ENCODE measurements at regions not wholly inside any gene's neighbourhood (a gene's known extent, or its start where the extent isn't known, plus 50 kb on each side); places are given as distances from the start of the nearest gene placed in this dataset.

DNA sequence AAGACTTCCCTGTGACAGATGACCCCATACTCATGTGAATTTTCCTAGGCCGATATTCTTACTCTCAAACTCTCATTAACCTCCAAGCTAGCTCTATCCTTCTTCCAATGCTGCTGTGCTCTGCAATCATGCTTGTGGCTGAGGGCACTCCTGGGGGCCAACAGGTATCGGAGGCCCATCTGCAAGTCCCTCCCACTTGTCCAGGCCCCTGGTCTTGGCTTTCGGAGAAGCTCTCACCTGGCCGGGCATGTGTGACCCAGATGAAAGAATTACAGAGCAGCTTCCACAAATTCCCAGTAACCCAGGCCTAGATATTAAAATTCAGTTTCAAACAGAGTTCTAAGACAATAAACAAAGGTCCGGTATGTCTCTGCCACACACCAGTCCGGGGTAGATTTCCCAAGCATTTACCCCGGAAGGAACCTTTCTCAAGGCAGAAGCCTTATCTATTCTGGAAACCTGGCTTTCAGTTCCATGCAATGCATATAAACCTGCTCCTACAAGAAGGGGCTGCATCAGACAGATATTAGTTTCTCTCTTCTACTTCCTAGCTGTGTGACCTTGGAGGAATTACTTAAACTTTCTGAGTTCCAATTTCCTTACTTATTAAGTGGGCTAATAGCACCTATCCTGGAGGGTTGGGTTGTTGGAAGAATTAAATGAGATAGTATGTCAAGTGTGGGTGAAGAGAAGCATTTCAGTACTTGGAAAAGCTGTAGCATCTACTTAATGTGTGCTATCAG is 270.8 kb downstream of the PTTG2 start:
- DNase-seq (ENCODE audit: low read depth): no peak

GRCh38 chr4:38231626-38232025 is 271.4 kb downstream of the PTTG2 start:
- no peak for DNase-seq (ENCODE audit: low read depth)

- DNase-seq (ENCODE audit: low read depth): no peak
These were observed 272.5 kb downstream of the PTTG2 start for GRCh38 chr4:38232741-38233140.

DNA sequence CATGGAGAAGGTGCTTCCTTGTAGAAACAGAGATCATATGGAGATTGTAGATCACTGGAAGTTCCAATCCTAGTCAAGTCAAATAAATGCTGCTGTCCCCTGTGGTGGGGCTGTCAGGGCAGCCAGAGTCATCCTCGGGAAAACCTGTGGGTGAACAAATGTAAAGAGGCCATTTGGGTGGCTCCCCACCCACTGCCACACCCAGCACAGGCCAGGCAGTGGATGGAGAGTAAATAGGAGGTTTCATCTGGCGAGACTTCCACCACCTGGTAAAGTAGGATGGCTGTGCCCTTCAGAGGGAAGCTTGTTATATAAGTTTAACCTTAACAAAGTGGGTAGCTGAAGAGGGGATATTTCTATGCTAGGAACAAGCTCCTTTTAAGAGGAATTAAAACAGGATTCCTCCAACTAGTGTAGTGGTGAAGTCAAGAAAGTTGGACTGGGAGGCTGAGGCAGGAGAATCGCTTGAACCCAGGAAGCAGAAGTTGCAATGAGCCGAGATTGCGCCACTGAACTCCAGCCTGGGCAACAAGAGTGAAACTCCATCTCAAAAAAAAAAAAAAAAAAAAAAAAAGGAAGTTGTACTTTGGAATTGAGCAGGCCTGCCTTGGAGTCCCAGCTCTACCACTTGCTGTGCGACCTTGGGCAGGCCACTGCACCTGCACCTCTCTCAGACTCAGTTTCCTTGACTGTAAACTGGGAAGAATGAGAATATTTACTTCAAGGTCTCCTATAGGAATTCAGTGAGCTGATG is 273.7 kb downstream of the PTTG2 start:
- DNase-seq (ENCODE audit: low read depth): no peak

GRCh38 chr4:38235354-38235753 is 275.2 kb downstream of the PTTG2 start:
- no peak for DNase-seq (ENCODE audit: low read depth)

DNA sequence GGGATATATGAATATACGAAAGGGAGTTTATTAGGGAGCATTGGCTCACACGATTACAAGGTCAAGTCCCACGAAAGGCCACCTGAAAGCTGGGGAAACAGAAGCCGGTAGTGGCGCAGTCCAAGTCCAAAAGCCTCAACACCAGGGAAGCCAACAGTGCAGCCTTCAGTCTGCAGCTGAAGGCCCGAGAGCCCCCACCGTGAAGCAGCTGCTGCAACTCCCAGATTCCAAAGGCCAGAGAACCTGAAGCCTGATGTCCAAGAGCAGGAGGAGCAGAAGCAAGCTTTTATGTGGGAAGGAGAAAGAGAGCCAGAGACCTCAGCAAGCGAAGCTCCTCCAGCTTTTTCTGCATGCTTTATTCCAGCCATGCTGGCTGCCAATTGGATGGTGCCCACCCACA is 275.8 kb downstream of the PTTG2 start:
- no peak for DNase-seq (ENCODE audit: low read depth)

DNA sequence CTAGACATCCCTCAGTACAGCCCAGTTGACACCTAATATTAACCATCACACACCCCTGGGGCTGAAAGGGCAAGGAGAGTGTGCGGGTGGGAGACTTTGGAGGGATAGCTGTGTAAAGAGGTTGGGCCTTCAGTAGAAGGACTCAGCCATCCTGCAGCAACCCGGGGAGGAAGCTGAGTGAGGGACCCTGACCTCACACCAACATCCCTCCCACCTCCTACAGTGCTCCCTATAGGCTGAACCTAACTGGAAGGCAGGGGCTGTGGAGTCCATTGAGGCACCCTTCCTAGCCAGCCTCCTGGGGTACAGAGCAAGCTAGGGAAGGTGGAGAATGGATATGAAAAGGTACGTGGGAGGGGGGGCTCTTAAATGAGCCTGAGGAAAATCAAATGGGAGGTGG is 276.3 kb downstream of the PTTG2 start:
- DNase-seq (ENCODE audit: low read depth): no peak

DNA sequence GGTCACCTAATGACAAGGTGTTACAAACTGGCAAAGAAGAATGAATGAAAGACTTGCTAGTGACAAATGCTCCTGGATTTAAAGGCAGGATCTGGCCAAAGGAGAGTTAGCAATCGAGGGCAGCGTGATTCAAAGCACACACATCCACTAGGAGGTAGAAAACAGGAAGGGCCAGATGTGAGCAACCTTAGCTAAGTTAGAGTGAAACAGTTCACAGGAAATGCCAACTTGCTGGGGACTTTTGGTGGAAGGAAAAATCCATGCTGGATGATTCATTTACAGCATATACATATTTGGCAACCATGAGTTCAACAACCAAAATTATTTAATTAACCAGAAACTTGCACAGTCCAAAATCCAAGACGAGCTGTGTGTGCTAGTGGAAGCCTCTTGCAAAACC is 276.9 kb downstream of the PTTG2 start:
- no peak for DNase-seq (ENCODE audit: low read depth)

GRCh38 chr4:38241541-38241940 is 281.3 kb downstream of the PTTG2 start:
- DNase-seq (ENCODE audit: low read depth): no peak

DNA sequence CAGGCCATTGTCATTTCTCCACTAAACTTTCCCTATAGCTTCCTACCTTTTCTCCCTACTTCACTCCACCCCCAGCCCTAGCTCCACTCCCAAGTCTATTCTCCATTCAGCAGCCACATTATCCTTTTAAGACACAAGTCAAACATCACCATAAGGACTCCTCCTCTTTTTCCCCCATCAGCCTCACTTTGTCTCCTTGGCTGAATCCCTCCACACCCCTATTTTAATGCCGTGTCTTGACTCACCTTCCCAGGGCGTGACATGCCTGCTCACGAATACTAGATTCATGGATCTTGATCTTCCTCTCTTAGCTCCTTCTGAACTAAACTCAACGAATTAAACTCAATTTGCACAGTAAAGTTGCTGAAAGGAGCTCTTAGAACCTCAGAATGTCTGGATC is 281.9 kb downstream of the PTTG2 start:
- no peak for DNase-seq (ENCODE audit: low read depth)

DNA sequence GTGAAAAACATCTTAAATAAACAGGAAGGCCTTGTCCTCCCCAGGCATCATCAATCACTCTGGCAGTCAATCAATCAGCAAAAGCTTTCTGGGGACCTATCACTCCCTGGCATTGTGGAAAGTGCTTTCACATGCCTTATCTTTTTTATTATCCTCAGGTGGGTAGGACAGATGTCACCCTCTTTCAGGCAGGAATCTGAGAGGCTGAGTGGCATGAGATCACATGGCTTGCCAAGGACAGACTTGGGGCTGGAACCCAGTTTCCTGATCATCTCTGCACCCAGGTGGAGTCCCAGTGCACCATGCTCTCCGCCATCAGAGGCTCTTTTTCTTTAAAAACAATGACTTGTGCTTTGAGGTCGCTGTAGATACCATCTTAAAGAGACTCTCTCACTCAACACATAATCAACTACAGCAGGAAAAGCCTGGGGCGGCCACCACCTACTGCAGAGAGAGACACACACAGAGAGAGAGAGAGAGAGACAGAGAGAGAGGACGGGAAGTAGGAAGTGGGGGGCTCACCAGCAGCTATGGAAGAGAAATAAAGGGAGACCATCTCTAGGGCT is 282.7 kb downstream of the PTTG2 start:
- no peak for DNase-seq (ENCODE audit: low read depth)

DNA sequence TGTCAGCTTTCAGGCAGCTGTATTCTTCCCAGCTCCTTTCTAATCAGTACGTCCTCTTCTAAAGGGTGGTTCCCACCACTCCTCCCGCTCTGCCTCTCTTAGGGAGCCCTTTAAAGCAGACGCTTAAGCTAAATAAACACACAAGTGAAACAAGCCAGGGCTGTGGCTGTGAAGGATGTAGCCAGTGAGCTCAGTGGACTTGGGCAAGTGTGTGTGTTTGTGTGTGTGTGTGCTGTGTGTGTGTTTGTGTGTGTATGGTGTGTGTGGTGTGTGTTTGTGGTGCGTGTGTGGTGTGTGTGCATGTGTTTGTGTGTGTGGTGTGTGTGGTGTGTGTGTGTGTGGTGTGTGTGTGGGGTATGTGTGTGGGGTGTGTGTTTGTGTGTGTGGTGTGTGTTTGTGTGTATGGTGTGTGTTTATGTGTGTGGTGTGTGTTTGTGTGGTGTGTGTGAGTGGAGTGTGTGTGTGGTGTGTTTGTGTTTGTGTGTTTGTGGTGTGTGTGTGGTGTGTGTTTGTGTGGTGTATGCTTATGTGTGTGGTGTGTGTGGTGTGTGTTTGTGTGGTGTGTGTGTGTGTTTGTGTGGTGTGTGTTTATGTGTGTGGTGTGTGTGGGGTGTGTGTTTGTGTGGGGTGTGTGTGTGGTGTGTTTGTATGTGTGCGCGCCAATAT is 283.3 kb downstream of the PTTG2 start:
- no peak for DNase-seq (ENCODE audit: low read depth)

- no peak for DNase-seq (ENCODE audit: low read depth)
These were observed 294.6 kb downstream of the PTTG2 start for GRCh38 chr4:38254825-38255224.

DNA sequence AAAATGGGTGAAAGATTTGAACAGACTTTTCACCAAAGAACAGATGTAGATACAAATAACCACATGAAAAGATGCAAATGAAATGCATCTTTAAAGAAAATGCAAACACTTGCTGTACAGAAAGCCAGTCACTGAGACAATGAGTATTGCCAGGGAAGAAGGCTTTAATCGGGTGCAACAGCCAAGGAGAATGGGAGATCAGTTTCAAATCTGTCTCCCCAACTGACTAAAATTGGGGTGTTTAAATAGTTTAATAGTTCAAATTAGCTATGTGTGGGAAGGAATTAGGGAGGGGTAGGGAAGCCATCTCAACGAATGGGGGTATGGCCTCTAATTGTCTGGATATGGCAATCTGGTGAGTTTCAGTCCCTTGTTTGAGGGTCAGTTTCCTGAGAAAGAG is 295.4 kb downstream of the PTTG2 start:
- DNase-seq (ENCODE audit: low read depth): no peak

GRCh38 chr4:38266616-38267015 is 306.4 kb downstream of the PTTG2 start:
- DNase-seq (ENCODE audit: low read depth): no peak

GRCh38 chr4:38268108-38268820 is 308.1 kb downstream of the PTTG2 start:
- no peak for DNase-seq (ENCODE audit: low read depth)

DNA sequence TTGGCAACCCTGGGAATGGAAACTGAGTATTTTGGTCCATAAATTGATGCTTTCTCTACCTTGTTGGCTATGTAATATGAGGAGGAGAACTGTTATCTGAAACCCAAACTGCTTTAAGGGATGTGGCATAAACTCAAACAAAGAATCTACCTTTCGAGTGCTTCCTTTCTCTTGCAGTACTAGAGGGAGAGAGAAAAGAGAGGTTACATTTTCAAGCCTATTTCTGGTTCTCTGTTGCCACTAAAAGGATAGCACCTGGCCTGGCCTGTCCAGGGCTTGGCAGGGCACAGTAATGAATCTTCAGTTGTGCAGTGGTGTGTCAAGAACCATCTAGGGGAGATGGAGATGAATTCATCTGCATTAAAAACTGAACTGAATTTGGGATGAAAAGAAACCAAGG is 308.6 kb downstream of the PTTG2 start:
- DNase-seq (ENCODE audit: low read depth): no peak

GRCh38 chr4:38273407-38273806 is 313.2 kb downstream of the PTTG2 start:
- DNase-seq (ENCODE audit: low read depth): no peak

DNA sequence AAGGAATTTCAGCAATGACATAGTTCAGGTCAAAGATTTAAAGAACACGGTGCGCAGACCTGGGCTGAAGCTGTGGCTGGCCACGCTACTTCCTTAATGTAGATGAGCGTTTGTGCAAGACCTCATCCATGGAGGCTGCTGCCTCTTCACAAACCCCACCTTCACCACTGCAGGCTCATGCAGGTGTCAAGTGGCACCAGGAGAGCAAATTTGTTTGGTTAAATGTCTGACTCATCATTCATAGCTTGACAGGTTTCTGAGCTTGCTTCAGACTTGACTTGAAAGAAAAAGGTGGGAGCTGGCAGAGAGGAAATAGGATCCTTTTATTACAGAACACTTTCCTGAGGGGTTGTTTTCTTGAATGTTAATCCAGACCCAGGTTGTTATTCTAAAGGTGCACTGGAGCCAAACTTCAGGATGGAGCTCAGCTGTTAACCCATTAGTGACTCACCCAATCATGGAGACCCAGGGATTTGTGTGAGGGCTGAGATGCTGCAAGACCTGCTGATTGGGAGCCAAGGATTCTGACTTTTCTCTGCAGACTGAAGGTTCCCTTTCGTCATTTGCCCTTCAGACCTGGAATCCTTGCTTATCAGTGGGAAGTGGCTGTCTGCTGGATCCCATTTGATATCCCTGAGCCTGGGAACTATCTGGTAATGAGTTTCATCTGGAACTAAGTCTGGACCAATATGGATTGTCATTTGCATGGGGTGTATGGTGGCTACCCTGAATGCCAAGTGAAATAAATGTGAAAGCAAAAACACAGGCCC is 315.3 kb downstream of the PTTG2 start:
- no peak for DNase-seq (ENCODE audit: low read depth)

- no peak for DNase-seq (ENCODE audit: low read depth)
These were observed 318.1 kb downstream of the PTTG2 start for GRCh38 chr4:38278255-38278654.

DNA sequence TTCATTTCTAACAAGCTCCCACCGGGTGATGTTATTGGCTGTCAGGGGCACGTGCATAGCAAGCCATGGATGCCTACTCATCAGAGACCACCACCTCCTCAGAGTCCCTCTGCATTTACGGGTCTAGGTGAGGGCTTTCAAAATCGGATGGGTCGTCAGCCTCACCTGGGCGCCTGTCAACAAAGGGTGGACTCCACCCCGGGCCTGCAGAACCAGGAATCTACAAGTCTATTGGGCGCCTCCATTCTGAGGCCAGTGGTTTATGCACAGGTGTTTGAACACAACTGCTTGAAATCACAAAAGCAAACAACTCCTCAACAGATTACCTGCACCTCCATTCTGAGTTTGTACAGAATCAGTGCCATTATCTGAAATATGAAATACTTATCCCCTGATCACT is 318.9 kb downstream of the PTTG2 start:
- DNase-seq (ENCODE audit: low read depth): no peak
